MM.1S (cell line): ENCODE measurements at regions not wholly inside any gene's neighbourhood (a gene's known extent, or its start where the extent isn't known, plus 50 kb on each side); places are given as distances from the start of the nearest gene placed in this dataset.

Experiments
- DNase-seq: peaks from one replicate; pipeline ENCODE4 v3.0.0-alpha.2; 2015
- H2AFZ ChIP-seq: fragments of 300-600 bp; sonication (generic); 2 replicates; pipeline ENCODE4 v1.6.0; 2016; ENCODE audit warnings: antibody characterized with exemption, low read length
- H3F3A ChIP-seq: fragments of 300-600 bp; sonication (generic); 2 replicates; pipeline ENCODE4 v1.6.1; 2016; ENCODE audit warnings: mild to moderate bottlenecking, antibody characterized with exemption, low read length, moderate library complexity, mixed read lengths; ENCODE audit not compliant: insufficient read depth
- H3K27ac ChIP-seq: fragments of 300-600 bp; sonication (generic); 2 replicates; pipeline ENCODE4 v1.5.1; 2016; ENCODE audit warnings: mild to moderate bottlenecking, low read length
- H3K27me3 ChIP-seq: fragments of 300-600 bp; sonication (generic); replicated peaks from 2 replicates; pipeline ENCODE4 v1.6.0; 2016; ENCODE audit warnings: low read length; ENCODE audit not compliant: insufficient read depth
- H3K36me3 ChIP-seq: fragments of 300-600 bp; sonication (generic); replicated peaks from 2 replicates; pipeline ENCODE4 v1.6.1; 2016; ENCODE audit warnings: mild to moderate bottlenecking, low read length, mixed read lengths; ENCODE audit not compliant: insufficient read depth
- H3K4me1 ChIP-seq: fragments of 300-600 bp; sonication (generic); 2 replicates; pipeline ENCODE4 v1.6.1; 2016; ENCODE audit warnings: low read length, mixed read lengths
- H3K4me2 ChIP-seq: fragments of 300-600 bp; sonication (generic); 2 replicates; pipeline ENCODE4 v1.6.0; 2016; ENCODE audit warnings: low read depth, low read length
- H3K4me3 ChIP-seq: fragments of 300-600 bp; sonication (generic); 2 replicates; pipeline ENCODE4 v1.5.1; 2016; ENCODE audit warnings: low read length, mixed read lengths
- H3K79me2 ChIP-seq: fragments of 300-600 bp; sonication (generic); 2 replicates; pipeline ENCODE4 v1.6.1; 2016; ENCODE audit warnings: mixed run types, low read length, mixed read lengths
- H3K9ac ChIP-seq: fragments of 300-600 bp; sonication (generic); 2 replicates; pipeline ENCODE4 v1.6.1; 2016; ENCODE audit warnings: low read length, mixed read lengths
- H3K9me2 ChIP-seq: fragments of 300-600 bp; sonication (generic); replicated peaks from 2 replicates; pipeline ENCODE4 v1.6.1; 2016; ENCODE audit warnings: mild to moderate bottlenecking, low read length, mixed read lengths; ENCODE audit not compliant: insufficient read depth
- H3K9me3 ChIP-seq: fragments of 300-600 bp; sonication (generic); replicated peaks from 2 replicates; pipeline ENCODE4 v1.6.1; 2016; ENCODE audit warnings: mild to moderate bottlenecking, low read length, mixed read lengths; ENCODE audit not compliant: insufficient read depth
- H4K20me1 ChIP-seq: fragments of 300-600 bp; sonication (generic); 2 replicates; pipeline ENCODE4 v1.6.1; 2016; ENCODE audit warnings: mild to moderate bottlenecking, low read length, moderate library complexity, mixed read lengths; ENCODE audit not compliant: insufficient read depth
- CTCF ChIP-seq: fragments of 300-600 bp; sonication (generic); IDR thresholded peaks from 2 replicates; pipeline ENCODE4 v1.5.1; 2016; ENCODE audit warnings: antibody characterized with exemption, low read length, mixed read lengths
- EZH2 ChIP-seq: fragments of 300-600 bp; sonication (generic); optimal IDR thresholded peaks from 2 replicates; pipeline ENCODE3; 2017; ENCODE audit warnings: low read depth, mild to moderate bottlenecking, antibody characterized with exemption, low read length, mixed read lengths
- EZH2phosphoT487 ChIP-seq: fragments of 300-600 bp; sonication (generic); IDR thresholded peaks from 2 replicates; pipeline ENCODE4 v1.6.1; 2018; ENCODE audit warnings: antibody characterized with exemption, low read length

GRCh38 chr3:147655236-147655635 is 246.1 kb downstream of the ZIC1 start:
- TF ChIP-seq EZH2phosphoT487 (no peak), EZH2 (no peak), CTCF (no peak)
- H3K27ac ChIP-seq = no peak overlapping the region

GRCh38 chr3:147656023-147656422 is 246.9 kb downstream of the ZIC1 start:
- Histone ChIP-seq H3K79me2 (no peaks in the 10 kb centered on the region), H3F3A (no peaks in the 10 kb centered on the region), H3K4me2 (no peak overlapping the region), H3K4me3 (no peak overlapping the region), H3K9me3 (no peaks in the 10 kb centered on the region), H3K4me1 (no peaks in the 10 kb centered on the region), H3K36me3 (no peaks in the 10 kb centered on the region), H3K27me3 (no peaks in the 10 kb centered on the region), H3K9ac (no peak overlapping the region), H3K9me2 (no peaks in the 10 kb centered on the region), H3K27ac (no peak overlapping the region), H4K20me1 (no peaks in the 10 kb centered on the region), H2AFZ (no peak overlapping the region)
- no peak for TF ChIP-seq EZH2phosphoT487
- TF ChIP-seq EZH2 = no peak
- TF ChIP-seq CTCF = no peak
- no peak for DNase-seq

More at GRCh38 chr3:147655236-147655635, 246.1 kb downstream of the ZIC1 start:
- H3K27me3 ChIP-seq = no peaks in the 10 kb centered on the region
- H3K9me3 ChIP-seq = no peaks in the 10 kb centered on the region
- no peak overlapping the region for H2AFZ ChIP-seq
- no peak overlapping the region for H3K4me2 ChIP-seq
- H3K4me1 ChIP-seq = no peaks in the 10 kb centered on the region
- H3K9ac ChIP-seq = no peak overlapping the region
- no peaks in the 10 kb centered on the region for H4K20me1 ChIP-seq
- no peaks in the 10 kb centered on the region for H3F3A ChIP-seq
- no peaks in the 10 kb centered on the region for H3K9me2 ChIP-seq
- no peak for DNase-seq
- no peak overlapping the region for H3K4me3 ChIP-seq
- no peaks in the 10 kb centered on the region for H3K79me2 ChIP-seq
- no peaks in the 10 kb centered on the region for H3K36me3 ChIP-seq

- H3K4me2 ChIP-seq = no peak overlapping the region
- no peak for DNase-seq
Observed at GRCh38 chr3:147661916-147662315, 252.8 kb downstream of the ZIC1 start.

More at GRCh38 chr3:147661916-147662315, 252.8 kb downstream of the ZIC1 start:
- Histone ChIP-seq H3K27me3 (no peaks in the 10 kb centered on the region), H4K20me1 (no peaks in the 10 kb centered on the region), H2AFZ (no peak overlapping the region), H3K9me2 (no peaks in the 10 kb centered on the region), H3K36me3 (no peaks in the 10 kb centered on the region), H3K27ac (no peak overlapping the region), H3K9ac (no peak overlapping the region), H3F3A (no peaks in the 10 kb centered on the region), H3K9me3 (no peaks in the 10 kb centered on the region), H3K79me2 (no peaks in the 10 kb centered on the region), H3K4me1 (no peaks in the 10 kb centered on the region), H3K4me3 (no peak overlapping the region)
- TF ChIP-seq CTCF (no peak), EZH2phosphoT487 (no peak)
